B cell (primary cell): ENCODE measurements at regions not wholly inside any gene's neighbourhood (a gene's known extent, or its start where the extent isn't known, plus 50 kb on each side); places are given as distances from the start of the nearest gene placed in this dataset.

ENCODE experiments used
- ATAC-seq: fragments of 200-7000 bp; cut with Tn5 transposase; one replicate; pipeline ENCODE4 v1.10.0; 2021; ENCODE audit warnings: low read depth, mild to moderate bottlenecking, moderate number of reproducible peaks, moderate library complexity
- CTCF ChIA-PET: fragments of 350-600 bp; sonication (Branson Sonifier 250); formaldehyde crosslinking; loops from one replicate; lab custom pipeline; 2021; ENCODE audit warnings: antibody characterized with exemption, inconsistent platforms; lab: Charles Lee
- POLR2A ChIA-PET: fragments of 350-600 bp; sonication (Branson Sonifier 250); formaldehyde crosslinking; loops from one replicate; lab custom pipeline; 2021; ENCODE audit warnings: antibody characterized with exemption; lab: Charles Lee
- DNase-seq: peaks from one replicate; pipeline ENCODE4 v3.0.0; 2013
- H2AFZ ChIP-seq: 2 replicates; pipeline ENCODE4 v1.6.1; 2012; ENCODE audit warnings: mild to moderate bottlenecking, low read depth, low read length; ENCODE audit not compliant: insufficient read depth, poor library complexity, severe bottlenecking
- H3K27ac ChIP-seq, 2 donors: 1 replicate in 1 of 2; 2 replicates in 1 of 2; pipeline ENCODE4 v1.5.1; 2012 to 2013; ENCODE audit warnings: low read length in 2 of 2, mild to moderate bottlenecking in 2 of 2, moderate library complexity in 1 of 2
- H3K27me3 ChIP-seq, 4 experiments: fragments of 200-600 bp in 1 of 4; sonication (generic) in 1 of 4; replicated peaks in 1 of 4; 1 replicate in 2 of 4; 2 replicates in 2 of 4; pipeline versions ENCODE4 v1.6.1 to v1.7.0; 2013 to 2016; ENCODE audit warnings: low read length in 3 of 4, mild to moderate bottlenecking in 2 of 4, mixed read lengths in 1 of 4, moderate library complexity in 1 of 4; ENCODE audit not compliant: insufficient read depth in 4 of 4, control insufficient read depth in 3 of 4; ENCODE audit errors: control extremely low read depth in 1 of 4
- H3K36me3 ChIP-seq, 2 experiments: replicated peaks in 1 of 2; 1 replicate in 1 of 2; 2 replicates in 1 of 2; pipeline versions ENCODE4 v1.6.1 to v1.7.1; 2013; ENCODE audit warnings: low read length in 1 of 2; ENCODE audit not compliant: insufficient read depth in 2 of 2, control insufficient read depth in 1 of 2; ENCODE audit errors: control extremely low read depth in 1 of 2, extremely low read depth in 1 of 2
- H3K4me1 ChIP-seq, 2 donors: fragments of 200-600 bp in 1 of 2; sonication (generic) in 1 of 2; 1 replicate in 1 of 2; 2 replicates in 1 of 2; pipeline versions ENCODE4 v1.5.1 to v1.6.1; 2013 to 2017; ENCODE audit warnings: low read length in 2 of 2; ENCODE audit not compliant: control insufficient read depth in 2 of 2, insufficient read depth in 2 of 2
- H3K4me2 ChIP-seq: replicated peaks from 2 replicates; pipeline ENCODE3; 2012; ENCODE audit warnings: mild to moderate bottlenecking, low read depth, low read length; ENCODE audit not compliant: poor library complexity, severe bottlenecking
- H3K4me3 ChIP-seq, 5 experiments: fragments of 200-600 bp in 1 of 5; sonication (generic) in 1 of 5; 1 replicate in 3 of 5; 2 replicates in 2 of 5; pipeline versions ENCODE4 v1.5.1 to v1.7.0; 2011 to 2016; ENCODE audit warnings: low read length in 4 of 5, mild to moderate bottlenecking in 4 of 5, low read depth in 2 of 5, control low read depth in 1 of 5, moderate library complexity in 1 of 5; ENCODE audit not compliant: insufficient read depth in 1 of 5; ENCODE audit errors: control extremely low read depth in 1 of 5, extremely low read depth in 1 of 5
- H3K79me2 ChIP-seq: fragments of 200-600 bp; sonication (generic); one replicate; pipeline ENCODE4 v1.6.0; 2016; ENCODE audit warnings: low read length; ENCODE audit not compliant: control insufficient read depth, insufficient read depth
- H3K9ac ChIP-seq: fragments of 200-600 bp; sonication (generic); 2 replicates; pipeline ENCODE4 v1.6.1; 2017; ENCODE audit warnings: mild to moderate bottlenecking, low read length, moderate library complexity
- H3K9me3 ChIP-seq, 3 donors: one replicate each; pipeline versions ENCODE4 v1.6.1 to v1.7.1; 2013; ENCODE audit warnings: low read length in 2 of 3; ENCODE audit not compliant: control insufficient read depth in 2 of 3, insufficient read depth in 1 of 3; ENCODE audit errors: control extremely low read depth in 1 of 3
- H4K20me1 ChIP-seq: 2 replicates; pipeline ENCODE4 v1.6.0; 2012; ENCODE audit warnings: mild to moderate bottlenecking, low read length; ENCODE audit not compliant: insufficient read depth, control insufficient read depth, poor library complexity, severe bottlenecking
- H3K27ac Mint-ChIP-seq: one replicate; pipeline ENCODE4 v1.8.0; 2021; ENCODE audit warnings: mixed read lengths
- H3K27me3 Mint-ChIP-seq: one replicate; pipeline ENCODE4 v1.8.0; 2021; ENCODE audit warnings: mixed read lengths
- H3K4me1 Mint-ChIP-seq: one replicate; pipeline ENCODE4 v1.8.0; 2021; ENCODE audit warnings: mixed read lengths
- H3K4me3 Mint-ChIP-seq: one replicate; pipeline ENCODE4 v1.8.0; 2021; ENCODE audit warnings: mixed read lengths
- H3K9me3 Mint-ChIP-seq: one replicate; pipeline ENCODE4 v1.8.0; 2022; ENCODE audit warnings: mixed read lengths; ENCODE audit not compliant: insufficient read depth
- EZH2 ChIP-seq: IDR thresholded peaks from 2 replicates; pipeline ENCODE4 v1.6.1; 2012; ENCODE audit warnings: borderline replicate concordance, low read depth, mild to moderate bottlenecking, moderate library complexity, low read length; ENCODE audit not compliant: insufficient read depth, poor library complexity, severe bottlenecking
- WGBS: methylation state at CpG from one replicate; pipeline ENCODE4 v1.1.5; 2013; ENCODE audit warnings: missing lambda C conversion rate; ENCODE audit not compliant: insufficient coverage; 5-methylcytosine and 5-hydroxymethylcytosine counted together
- intact Hi-C: fragments of 100-400 bp; cut with micrococcal nuclease; formaldehyde crosslinking; loops from one replicate; pipeline ENCODE4 v1.10.0; 2022
- TF ChIP-seq, protein P1 (sequence below): fragments of 200-600 bp; IDR thresholded peaks from one replicate; pipeline ENCODE4 v1.8.0; 2022; ENCODE audit warnings: antibody characterized with exemption, mild to moderate bottlenecking

DNA sequence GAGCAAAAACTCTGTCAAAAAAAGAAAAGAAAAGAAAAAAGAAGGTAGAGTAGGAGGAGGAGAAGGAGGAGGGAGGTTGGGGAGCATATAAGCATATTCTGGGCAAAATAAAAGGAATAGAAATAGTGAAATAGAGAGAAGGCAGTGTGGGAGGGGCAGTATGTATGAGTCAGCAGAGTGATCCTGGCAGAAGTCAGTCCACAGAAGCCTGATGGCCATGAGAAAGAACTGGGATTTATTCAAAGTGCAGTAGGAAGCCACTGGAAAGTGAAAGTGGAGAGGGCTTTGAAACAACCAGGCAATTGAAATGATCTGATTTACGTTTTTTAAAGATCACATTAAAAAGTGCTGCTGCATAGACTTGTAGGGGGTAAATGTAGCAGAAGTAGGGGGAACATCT is 368.6 kb upstream of the USP15 start:
- no peak for DNase-seq
- Histone ChIP-seq H3K9ac (no peak overlapping the region), H3K4me1 (no peaks in the 10 kb centered on the region), H2AFZ (no peak overlapping the region), H3K27ac (no peak overlapping the region), H3K4me2 (no peak overlapping the region), H4K20me1 (no peaks in the 10 kb centered on the region), H3K4me3 (no peak overlapping the region), H3K36me3 (no peaks in the 10 kb centered on the region), H3K27me3 (no peaks in the 10 kb centered on the region), H3K9me3 (peaks cover 0 to 2% (median 0%) of the 10 kb centered on the region in 3 donors), H3K79me2 (no peaks in the 10 kb centered on the region)
- TF ChIP-seq, protein P1, sequence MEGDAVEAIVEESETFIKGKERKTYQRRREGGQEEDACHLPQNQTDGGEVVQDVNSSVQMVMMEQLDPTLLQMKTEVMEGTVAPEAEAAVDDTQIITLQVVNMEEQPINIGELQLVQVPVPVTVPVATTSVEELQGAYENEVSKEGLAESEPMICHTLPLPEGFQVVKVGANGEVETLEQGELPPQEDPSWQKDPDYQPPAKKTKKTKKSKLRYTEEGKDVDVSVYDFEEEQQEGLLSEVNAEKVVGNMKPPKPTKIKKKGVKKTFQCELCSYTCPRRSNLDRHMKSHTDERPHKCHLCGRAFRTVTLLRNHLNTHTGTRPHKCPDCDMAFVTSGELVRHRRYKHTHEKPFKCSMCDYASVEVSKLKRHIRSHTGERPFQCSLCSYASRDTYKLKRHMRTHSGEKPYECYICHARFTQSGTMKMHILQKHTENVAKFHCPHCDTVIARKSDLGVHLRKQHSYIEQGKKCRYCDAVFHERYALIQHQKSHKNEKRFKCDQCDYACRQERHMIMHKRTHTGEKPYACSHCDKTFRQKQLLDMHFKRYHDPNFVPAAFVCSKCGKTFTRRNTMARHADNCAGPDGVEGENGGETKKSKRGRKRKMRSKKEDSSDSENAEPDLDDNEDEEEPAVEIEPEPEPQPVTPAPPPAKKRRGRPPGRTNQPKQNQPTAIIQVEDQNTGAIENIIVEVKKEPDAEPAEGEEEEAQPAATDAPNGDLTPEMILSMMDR = no peak
- TF ChIP-seq EZH2 = no peak
- intact Hi-C loops = no loop called here
- ATAC-seq = no peak
- Mint-ChIP-seq H3K4me1 (no peaks in the 10 kb centered on the region), H3K27ac (no peak overlapping the region), H3K9me3 (peaks cover 4% of the 10 kb centered on the region), H3K27me3 (no peaks in the 10 kb centered on the region), H3K4me3 (no peak overlapping the region)
- WGBS = 67% methylated on average over 1 of the region's 1 CpG
- POLR2A ChIA-PET = no interaction called here
- CTCF ChIA-PET = no interaction called here

DNA sequence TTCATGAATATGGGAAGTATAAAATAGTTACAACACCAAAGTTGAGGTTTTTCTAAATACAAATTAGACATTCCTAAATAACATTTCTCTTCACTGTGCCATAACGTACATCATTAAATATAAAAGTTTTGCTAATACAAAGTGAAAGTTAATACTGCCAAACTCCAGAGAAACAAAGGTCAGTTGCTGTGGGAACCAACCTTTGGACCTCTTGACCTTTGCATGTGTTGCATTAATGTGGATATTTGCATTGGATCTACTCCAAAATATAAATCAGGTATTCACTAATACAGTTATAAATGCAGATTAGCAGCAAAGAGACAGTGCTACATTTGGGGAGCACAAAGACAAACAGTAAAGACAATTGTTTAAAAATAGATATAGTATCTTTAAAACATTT is 366.0 kb upstream of the USP15 start:
- ChIA-PET CTCF (no interaction called here), POLR2A (no interaction called here)
- no peak overlapping the region for H3K4me2 ChIP-seq
- H3K9ac ChIP-seq = no peak overlapping the region
- no peaks in the 10 kb centered on the region for H3K79me2 ChIP-seq
- H3K36me3 ChIP-seq = no peaks in the 10 kb centered on the region
- Mint-ChIP-seq H3K27ac (no peak overlapping the region), H3K27me3 (no peaks in the 10 kb centered on the region), H3K4me3 (no peak overlapping the region), H3K9me3 (peaks cover 7% of the 10 kb centered on the region), H3K4me1 (no peaks in the 10 kb centered on the region)
- DNase-seq (no peak), ATAC-seq (no peak)
- intact Hi-C loops = no loop called here
- no peaks in the 10 kb centered on the region for H3K4me1 ChIP-seq
- H2AFZ ChIP-seq = no peak overlapping the region
- H3K27me3 ChIP-seq = no peaks in the 10 kb centered on the region
- no CpG with 5 or more reads among the region's 1 CpG for WGBS
- peaks cover 0 to 10% (median 8%) of the 10 kb centered on the region in 3 donors for H3K9me3 ChIP-seq
- no peak overlapping the region for H3K27ac ChIP-seq
- no peaks in the 10 kb centered on the region for H4K20me1 ChIP-seq
- TF ChIP-seq EZH2 = no peak
- TF ChIP-seq, protein P1 = no peak
- H3K4me3 ChIP-seq = no peak overlapping the region
